Thyroid gland (tissue), 4 donors: ENCODE measurements at regions not wholly inside any gene's neighbourhood (a gene's known extent, or its start where the extent isn't known, plus 50 kb on each side); places are given as distances from the start of the nearest gene placed in this dataset.

Source experiments
- CTCF ChIP-seq, 6 experiments: fragments of 200-600 bp in 3 of 6; fragments of 450-650 bp in 3 of 6; sonication (generic) in 3 of 6; IDR thresholded peaks; one replicate each; pipeline ENCODE4 v1.5.1; 2016 to 2019; ENCODE audit warnings: antibody characterized with exemption in 6 of 6, mild to moderate bottlenecking in 2 of 6, inconsistent platforms in 1 of 6, moderate library complexity in 1 of 6
- POLR2A ChIP-seq, 2 donors: fragments of 450-650 bp; IDR thresholded peaks; one replicate each; pipeline ENCODE4 v1.6.1; 2017; ENCODE audit warnings: antibody characterized with exemption in 2 of 2, mild to moderate bottlenecking in 2 of 2, moderate library complexity in 1 of 2

- TF ChIP-seq CTCF (IDR thresholded peaks at IDR 0.05) (no peak), POLR2A (IDR thresholded peaks at IDR 0.05) (no peak)
Observed at GRCh38 chr20:51126337-51126736, 103.4 kb upstream of the KCNG1 start.
